Neural progenitor cell (in vitro differentiated cells): ENCODE measurements at regions not wholly inside any gene's neighbourhood (a gene's known extent, or its start where the extent isn't known, plus 50 kb on each side); places are given as distances from the start of the nearest gene placed in this dataset.

Experiments used
- EZH2 ChIP-seq: fragments of 200-600 bp; sonication (generic); IDR thresholded peaks from 2 replicates; pipeline ENCODE4 v1.6.1; 2017; ENCODE audit warnings: antibody characterized with exemption, mild to moderate bottlenecking, moderate library complexity
- EZH2phosphoT487 ChIP-seq: fragments of 200-600 bp; sonication (generic); IDR thresholded peaks from 2 replicates; pipeline ENCODE4 v1.6.1; 2017; ENCODE audit warnings: antibody characterized with exemption
- TF ChIP-seq, protein P1 (sequence below): fragments of 200-600 bp; sonication (generic); IDR thresholded peaks from 2 replicates; pipeline ENCODE4 v1.5.1; 2017; ENCODE audit warnings: antibody characterized with exemption, mild to moderate bottlenecking

- TF ChIP-seq, protein P1, sequence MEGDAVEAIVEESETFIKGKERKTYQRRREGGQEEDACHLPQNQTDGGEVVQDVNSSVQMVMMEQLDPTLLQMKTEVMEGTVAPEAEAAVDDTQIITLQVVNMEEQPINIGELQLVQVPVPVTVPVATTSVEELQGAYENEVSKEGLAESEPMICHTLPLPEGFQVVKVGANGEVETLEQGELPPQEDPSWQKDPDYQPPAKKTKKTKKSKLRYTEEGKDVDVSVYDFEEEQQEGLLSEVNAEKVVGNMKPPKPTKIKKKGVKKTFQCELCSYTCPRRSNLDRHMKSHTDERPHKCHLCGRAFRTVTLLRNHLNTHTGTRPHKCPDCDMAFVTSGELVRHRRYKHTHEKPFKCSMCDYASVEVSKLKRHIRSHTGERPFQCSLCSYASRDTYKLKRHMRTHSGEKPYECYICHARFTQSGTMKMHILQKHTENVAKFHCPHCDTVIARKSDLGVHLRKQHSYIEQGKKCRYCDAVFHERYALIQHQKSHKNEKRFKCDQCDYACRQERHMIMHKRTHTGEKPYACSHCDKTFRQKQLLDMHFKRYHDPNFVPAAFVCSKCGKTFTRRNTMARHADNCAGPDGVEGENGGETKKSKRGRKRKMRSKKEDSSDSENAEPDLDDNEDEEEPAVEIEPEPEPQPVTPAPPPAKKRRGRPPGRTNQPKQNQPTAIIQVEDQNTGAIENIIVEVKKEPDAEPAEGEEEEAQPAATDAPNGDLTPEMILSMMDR, result no peak
- TF ChIP-seq EZH2phosphoT487 (no peak), EZH2 (no peak)
Measured at GRCh38 chr3:148625095-148625736, 72.5 kb upstream of the AGTR1 start.
